ENCODE measurements at regions not wholly inside any gene's neighbourhood (a gene's known extent, or its start where the extent isn't known, plus 50 kb on each side); places are given as distances from the start of the nearest gene placed in this dataset.

DNA sequence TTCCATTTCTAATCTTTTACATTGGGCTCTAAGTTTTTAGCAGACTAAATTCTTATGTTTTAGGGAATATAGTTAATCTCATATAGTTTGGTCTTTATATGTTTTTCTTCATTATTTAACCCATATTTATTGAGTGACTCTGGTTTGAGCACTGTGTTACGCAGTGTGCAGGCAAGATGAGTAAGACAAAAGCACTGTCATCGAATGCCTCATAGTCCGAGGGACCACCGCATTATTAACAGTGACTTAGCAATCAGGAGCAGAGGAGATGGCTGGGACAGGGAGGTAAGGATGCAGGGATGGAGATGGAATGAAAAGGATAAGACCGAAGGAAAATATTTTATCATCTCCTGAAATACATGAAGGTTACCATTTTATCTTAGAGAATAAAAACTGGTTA is 65.2 kb upstream of the CTSC start:
- H3K9me3 Mint-ChIP-seq: peaks cover 3% of the 10 kb centered on the region
- H3K27ac Mint-ChIP-seq: no peak overlapping the region
- POLR2A ChIA-PET: interaction anchor here (1.0 to 1.1 kb wide), 2 partner anchors 12 to 65 kb away, joined by 3 to 4 read pairs; partner anchors contain the start of gene CTSC
- H3K36me3 Mint-ChIP-seq (ENCODE audit: low read depth): peaks cover 6% of the 10 kb centered on the region
- DNase-seq: no peak
- CTCF ChIA-PET: no interaction called here
- H3K4me3 Mint-ChIP-seq: no peak overlapping the region
- H3K4me1 Mint-ChIP-seq: peaks cover 28% of the 10 kb centered on the region
- H3K27me3 Mint-ChIP-seq: no peaks in the 10 kb centered on the region

DNA sequence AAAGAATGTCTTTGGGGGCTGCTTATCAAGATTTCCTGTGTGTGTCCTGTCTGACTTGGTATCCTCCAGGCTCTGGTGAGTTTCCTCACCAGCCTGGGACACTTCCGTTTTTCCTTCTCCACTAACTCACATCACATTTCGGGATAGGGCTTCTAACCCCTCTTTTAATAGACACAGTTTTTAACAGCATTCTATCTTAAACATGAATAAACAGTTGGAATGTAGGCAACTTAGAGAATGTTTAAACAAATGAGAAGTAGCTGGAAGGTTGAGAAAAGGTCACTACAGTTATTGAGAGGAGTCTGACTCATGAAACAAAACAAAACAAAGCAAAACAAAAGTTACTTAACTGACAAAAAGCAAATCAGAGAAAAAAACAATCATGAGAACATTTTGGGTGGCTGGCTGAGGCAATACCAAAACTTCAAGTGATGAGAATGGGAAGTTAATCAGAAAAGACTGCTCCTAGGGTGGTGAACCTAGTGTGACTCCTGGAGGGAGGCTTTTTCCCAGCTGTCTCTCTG is 64.7 kb upstream of the CTSC start:
- H3K27ac Mint-ChIP-seq: no peak overlapping the region
- no peaks in the 10 kb centered on the region for H3K27me3 Mint-ChIP-seq
- peaks cover 3% of the 10 kb centered on the region for H3K9me3 Mint-ChIP-seq
- peaks cover 28% of the 10 kb centered on the region for H3K4me1 Mint-ChIP-seq
- H3K36me3 Mint-ChIP-seq (ENCODE audit: low read depth): peaks cover 6% of the 10 kb centered on the region
- no peak overlapping the region for H3K4me3 Mint-ChIP-seq
- no peak for DNase-seq
- POLR2A ChIA-PET: interaction anchor here (1.0 to 1.1 kb wide), 2 partner anchors 12 to 65 kb away, joined by 3 to 4 read pairs; partner anchors contain the start of gene CTSC
- CTCF ChIA-PET: no interaction called here

DNA sequence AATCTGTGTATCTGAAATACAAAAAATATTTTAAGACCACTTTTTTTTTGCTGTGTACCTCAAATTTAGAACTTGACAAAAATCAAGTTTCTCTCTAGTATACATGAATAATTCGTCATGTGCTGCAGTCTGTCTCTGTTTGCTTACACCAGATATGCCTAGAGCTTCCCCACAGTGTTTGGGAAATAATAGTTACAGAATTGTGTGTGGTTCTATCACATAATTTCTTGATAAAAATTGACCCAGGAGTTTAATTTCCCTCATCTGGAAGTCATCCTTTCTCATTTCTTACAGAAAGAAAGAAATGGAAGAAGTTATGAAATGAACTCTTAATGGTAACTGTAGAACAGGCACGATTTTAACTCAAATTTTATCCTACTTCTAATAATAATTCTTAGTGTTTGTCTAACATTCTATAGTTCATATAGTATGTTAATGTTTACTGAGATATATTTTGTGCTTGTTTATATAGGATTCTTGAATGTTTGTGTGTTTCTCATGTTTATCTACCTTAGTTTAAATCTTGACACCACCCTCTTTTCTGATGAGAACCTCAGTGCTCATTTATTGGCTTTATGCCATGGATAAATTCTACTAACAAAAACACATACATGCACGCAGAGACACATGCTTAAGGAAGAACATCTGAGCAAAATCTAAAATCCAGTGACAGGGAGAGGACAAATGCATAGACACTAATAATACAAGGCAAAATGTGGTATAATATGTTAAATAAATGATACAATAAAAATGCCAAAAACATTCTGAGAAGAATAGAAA is 61.4 kb upstream of the CTSC start:
- Mint-ChIP-seq H3K4me3 (no peak overlapping the region), H3K4me1 (peaks cover 18% of the 10 kb centered on the region), H3K27me3 (no peaks in the 10 kb centered on the region), H3K36me3 (ENCODE audit: low read depth) (peaks cover 4% of the 10 kb centered on the region), H3K9me3 (peaks cover 3% of the 10 kb centered on the region), H3K27ac (no peak overlapping the region)
- POLR2A ChIA-PET: no interaction called here
- CTCF ChIA-PET: no interaction called here
- no peak for DNase-seq

DNA sequence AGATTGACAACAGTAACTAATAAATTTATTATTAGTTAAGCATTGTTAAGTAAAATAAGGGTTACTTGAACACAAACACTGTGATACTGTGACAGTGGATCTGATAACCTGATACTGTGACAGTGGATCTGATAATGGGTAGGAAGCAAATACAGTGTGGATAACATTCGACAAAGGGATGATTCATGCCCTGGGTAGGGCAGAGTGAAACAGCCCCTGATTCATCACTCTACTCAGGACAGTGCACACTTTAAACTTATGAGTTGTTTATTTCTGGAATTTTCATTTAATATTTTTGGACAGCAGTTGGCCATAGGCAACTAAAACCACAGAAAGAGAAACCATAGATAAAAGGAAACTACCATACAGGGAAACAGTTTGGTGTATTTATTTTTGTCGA is 60.8 kb upstream of the CTSC start:
- H3K27me3 Mint-ChIP-seq: no peaks in the 10 kb centered on the region
- CTCF ChIA-PET: no interaction called here
- POLR2A ChIA-PET: no interaction called here
- peaks cover 4% of the 10 kb centered on the region for H3K36me3 Mint-ChIP-seq (ENCODE audit: low read depth)
- no peak for DNase-seq
- H3K27ac Mint-ChIP-seq: no peak overlapping the region
- peaks cover 3% of the 10 kb centered on the region for H3K9me3 Mint-ChIP-seq
- peaks cover 18% of the 10 kb centered on the region for H3K4me1 Mint-ChIP-seq
- no peak overlapping the region for H3K4me3 Mint-ChIP-seq

DNA sequence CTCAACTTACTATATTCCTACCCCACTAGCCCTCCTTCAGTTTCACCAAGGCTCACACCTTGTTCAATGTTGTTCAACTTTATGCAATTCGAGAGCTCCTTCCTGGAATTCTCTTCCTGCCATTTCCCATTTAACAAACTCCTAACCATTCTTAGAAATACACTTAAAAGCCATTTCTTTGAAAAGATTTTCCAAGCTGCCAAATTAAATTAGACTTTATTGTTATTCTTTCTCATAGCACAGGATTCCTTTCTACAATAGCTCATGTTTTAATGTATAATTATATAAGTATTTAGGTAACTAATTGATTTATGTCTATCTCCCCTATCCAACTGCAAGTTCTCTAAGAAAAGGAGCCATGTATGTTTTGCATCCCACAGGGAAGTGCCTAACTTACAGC is 52.7 kb upstream of the CTSC start:
- H3K27ac Mint-ChIP-seq: no peak overlapping the region
- H3K4me3 Mint-ChIP-seq: no peak overlapping the region
- no peak for DNase-seq
- H3K36me3 Mint-ChIP-seq (ENCODE audit: low read depth): peaks cover 16% of the 10 kb centered on the region
- H3K4me1 Mint-ChIP-seq: peaks cover 1% of the 10 kb centered on the region
- peaks cover 12% of the 10 kb centered on the region for H3K9me3 Mint-ChIP-seq
- ChIA-PET CTCF (no interaction called here), POLR2A (no interaction called here)
- H3K27me3 Mint-ChIP-seq: no peaks in the 10 kb centered on the region

DNA sequence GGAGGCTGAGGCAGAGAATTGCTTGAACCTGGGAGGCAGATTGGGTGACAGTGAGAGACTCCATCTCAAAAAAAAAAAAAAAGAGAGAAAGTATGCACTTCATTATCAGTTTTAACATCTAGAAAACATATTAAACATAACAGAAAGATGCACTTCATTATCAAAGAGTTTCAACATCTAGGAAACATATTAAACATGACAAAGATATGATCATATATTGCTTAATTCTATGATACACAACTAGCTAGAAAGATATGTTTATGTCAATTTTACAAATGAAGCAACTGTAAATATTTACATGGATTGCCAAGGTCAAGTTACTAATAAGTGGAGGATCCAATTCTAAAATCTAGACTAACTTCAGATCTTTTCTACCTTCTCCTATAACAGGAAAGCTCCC is 50.4 kb upstream of the CTSC start:
- Mint-ChIP-seq H3K27me3 (no peaks in the 10 kb centered on the region), H3K9me3 (peaks cover 12% of the 10 kb centered on the region), H3K4me1 (peaks cover 11% of the 10 kb centered on the region), H3K4me3 (no peak overlapping the region), H3K27ac (no peak overlapping the region), H3K36me3 (ENCODE audit: low read depth) (peaks cover 16% of the 10 kb centered on the region)
- ChIA-PET POLR2A (interaction anchor here (1.0 kb wide), 1 partner anchor 37 kb away, joined by 3 read pairs; no protein-coding TSS in a partner anchor), CTCF (interaction anchor here (0.7 to 1.7 kb wide), 5 partner anchors 10 to 156 kb away, joined by 3 to 5 read pairs (median 4); no protein-coding TSS in a partner anchor)
- DNase-seq: no peak

All from activated CD4-positive, alpha-beta memory T cell treated with anti-CD3 and anti-CD28 coated beads, Interleukin-2, amount 10 ng/mL, durations not matched to agents 7 days and 5 days (primary cell).